H1 (cell line): ENCODE measurements at regions not wholly inside any gene's neighbourhood (a gene's known extent, or its start where the extent isn't known, plus 50 kb on each side); places are given as distances from the start of the nearest gene placed in this dataset.

Experiments
- SIN3A ChIP-seq, 2 experiments: IDR thresholded peaks in 1 of 2; conservative IDR thresholded peaks in 1 of 2; 2 replicates each; pipeline ENCODE4 v1.6.1; 2011 to 2012; ENCODE audit warnings: low read length in 2 of 2, improper control_type of control experiment in 1 of 2, low read depth in 1 of 2, mild to moderate bottlenecking in 1 of 2
- TBP ChIP-seq: IDR thresholded peaks from 2 replicates; pipeline ENCODE4 v1.6.1; 2011; ENCODE audit warnings: low read depth, low read length, improper control_type of control experiment

DNA sequence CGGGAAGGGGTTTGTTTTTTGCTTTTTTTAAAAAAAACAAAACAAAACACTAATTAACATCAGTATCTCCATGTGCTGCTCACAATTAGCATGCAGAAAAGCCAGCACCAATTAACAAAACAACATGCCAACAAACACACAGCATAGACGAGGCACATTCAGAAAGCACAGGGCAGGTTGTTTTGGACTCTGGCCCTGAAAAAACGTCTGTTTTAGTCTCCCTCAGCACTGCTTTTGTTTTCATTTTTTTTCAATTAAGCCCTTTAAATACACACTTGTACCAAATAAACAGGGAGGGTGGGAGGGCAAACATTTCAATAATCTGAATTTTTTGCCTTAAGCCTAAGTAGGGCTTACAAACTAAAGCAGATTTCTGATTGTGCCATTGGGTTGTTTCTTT lies 309.6 kb downstream of the DTWD2 start (continued):
- TF ChIP-seq TBP (no peak), SIN3A (conservative IDR thresholded peaks at IDR 0.05 in 1 of 2, IDR thresholded peaks at IDR 0.05 in 1 of 2; ENCODE audit: low read depth in 1 of 2, low read length in 2 of 2) (no peak)
- TF ChIP-seq, all 59 proteins: peak for 0
